Esophagus (tissue), 2 donors: ENCODE measurements at regions not wholly inside any gene's neighbourhood (a gene's known extent, or its start where the extent isn't known, plus 50 kb on each side); places are given as distances from the start of the nearest gene placed in this dataset.

Source experiments
- H3K27ac ChIP-seq, 2 donors: one replicate each; pipeline ENCODE4 v1.5.1; 2013; ENCODE audit warnings: low read depth in 2 of 2, mild to moderate bottlenecking in 2 of 2, inconsistent platforms in 1 of 2, low read length in 1 of 2, moderate library complexity in 1 of 2
- H3K27me3 ChIP-seq, 2 donors: one replicate each; pipeline ENCODE4 v1.6.1; 2013; ENCODE audit warnings: low read length in 2 of 2, control low read depth in 1 of 2, mild to moderate bottlenecking in 1 of 2; ENCODE audit not compliant: insufficient read depth in 2 of 2, control insufficient read depth in 1 of 2
- H3K36me3 ChIP-seq, 2 donors: one replicate each; pipeline ENCODE4 v1.6.1; 2013; ENCODE audit warnings: low read length in 1 of 2; ENCODE audit not compliant: control insufficient read depth in 2 of 2, insufficient read depth in 2 of 2
- H3K4me1 ChIP-seq, 2 donors: one replicate each; pipeline ENCODE4 v1.6.1; 2013; ENCODE audit warnings: low read length in 1 of 2; ENCODE audit not compliant: control insufficient read depth in 2 of 2, insufficient read depth in 2 of 2
- H3K4me3 ChIP-seq, 2 donors: one replicate each; pipeline ENCODE4 v1.5.1; 2013; ENCODE audit warnings: low read length in 2 of 2, mild to moderate bottlenecking in 2 of 2, low read depth in 1 of 2, moderate library complexity in 1 of 2
- H3K9me3 ChIP-seq, 2 donors: one replicate each; pipeline ENCODE4 v1.6.1; 2013; ENCODE audit warnings: mild to moderate bottlenecking in 2 of 2, low read depth in 1 of 2, low read length in 1 of 2, moderate library complexity in 1 of 2; ENCODE audit not compliant: control insufficient read depth in 2 of 2, insufficient read depth in 1 of 2
- WGBS, 2 donors: extraction: QIAGEN DNeasy Blood & Tissue Kit; methylation state at CpG; one replicate each; pipeline ENCODE4 v1.1.7; 2013; 5-methylcytosine and 5-hydroxymethylcytosine counted together
- donor health status: healthy with polysubstance abuse.
- donor health status: Bipolar disorder and iron deficiency.

DNA sequence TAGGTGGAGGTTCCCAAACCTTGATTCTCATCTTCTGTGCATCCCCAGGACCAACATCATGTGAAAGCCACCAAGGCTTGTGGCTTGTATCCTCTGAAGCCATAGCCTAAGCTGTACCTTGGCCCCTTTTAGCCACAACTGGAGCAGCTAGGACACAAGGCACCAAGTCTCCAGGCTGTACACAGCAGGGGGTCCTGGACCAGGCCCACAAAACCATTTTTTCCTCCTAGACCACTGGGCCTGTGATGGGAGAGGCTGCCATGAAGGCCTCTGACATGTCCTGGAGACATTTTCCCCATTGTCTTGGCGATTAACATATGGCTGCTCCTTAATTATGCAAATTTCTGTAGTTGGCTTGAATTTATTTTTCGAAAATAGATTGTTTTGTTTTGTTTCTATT is 114.8 kb upstream of the LAMA2 start:
- H3K36me3 ChIP-seq: no peaks in the 10 kb centered on the region
- 54 to 73% methylated on average over 2 of the region's 2 CpGs for WGBS, 2 donors
- no peaks in the 10 kb centered on the region for H3K4me1 ChIP-seq
- H3K27me3 ChIP-seq: no peaks in the 10 kb centered on the region
- H3K9me3 ChIP-seq: no peaks in the 10 kb centered on the region
- no peak overlapping the region for H3K27ac ChIP-seq
- H3K4me3 ChIP-seq: no peak overlapping the region

DNA sequence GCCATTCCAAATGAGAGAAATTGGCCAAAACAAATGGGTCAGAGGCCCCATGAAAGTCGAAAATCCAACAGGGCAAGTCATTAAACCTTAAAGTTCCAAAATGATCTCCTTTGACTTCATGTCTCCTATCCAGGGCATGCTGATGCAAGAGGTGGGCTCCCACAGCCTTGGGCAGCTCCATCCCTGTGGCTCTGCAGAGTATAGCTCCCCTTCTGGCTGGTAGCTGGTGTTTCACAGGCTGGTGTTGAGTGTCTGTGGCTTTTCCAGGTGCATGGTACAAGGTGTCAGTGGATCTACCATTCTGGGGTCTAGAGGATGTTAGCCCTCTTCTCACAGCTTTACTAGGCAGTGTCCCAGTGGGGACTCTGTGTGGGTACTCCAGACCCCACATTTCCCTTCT is 115.2 kb upstream of the LAMA2 start:
- H3K4me1 ChIP-seq: no peaks in the 10 kb centered on the region
- H3K27ac ChIP-seq: no peak overlapping the region
- H3K9me3 ChIP-seq: no peaks in the 10 kb centered on the region
- WGBS, 2 donors: 55 to 59% methylated on average over 1 of the region's 1 CpG
- no peaks in the 10 kb centered on the region for H3K27me3 ChIP-seq
- H3K36me3 ChIP-seq: no peaks in the 10 kb centered on the region
- H3K4me3 ChIP-seq: no peak overlapping the region

DNA sequence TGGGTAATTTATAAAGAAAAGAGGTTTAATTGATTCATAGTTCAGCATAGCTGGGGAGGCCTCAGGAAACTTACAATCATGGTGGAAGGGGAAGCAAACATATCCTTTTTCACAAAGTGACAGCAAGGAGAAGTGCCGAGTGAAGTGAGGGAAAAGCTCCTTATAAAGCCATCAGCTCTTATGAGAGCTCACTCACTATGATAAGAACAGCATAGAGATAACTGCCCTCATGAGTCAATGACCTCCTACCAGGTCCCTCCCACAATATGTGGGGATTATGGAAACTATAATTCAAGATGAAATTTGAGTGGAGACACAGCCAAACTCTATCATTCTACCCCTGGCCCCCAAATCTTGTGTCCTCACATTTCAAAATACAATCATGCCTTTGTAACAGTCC is 115.8 kb upstream of the LAMA2 start:
- WGBS, 2 donors: 69 to 77% methylated on average over 1 of the region's 1 CpG
- Histone ChIP-seq H3K4me1 (no peaks in the 10 kb centered on the region), H3K9me3 (no peaks in the 10 kb centered on the region), H3K27ac (no peak overlapping the region), H3K27me3 (no peaks in the 10 kb centered on the region), H3K4me3 (no peak overlapping the region), H3K36me3 (no peaks in the 10 kb centered on the region)

GRCh38 chr6:128763599-128764300 is 119.2 kb upstream of the LAMA2 start:
- 36 to 50% methylated on average over 2 of the region's 2 CpGs for WGBS, 2 donors
- no peaks in the 10 kb centered on the region for H3K4me1 ChIP-seq
- no peaks in the 10 kb centered on the region for H3K36me3 ChIP-seq
- H3K27me3 ChIP-seq: no peaks in the 10 kb centered on the region
- no peak overlapping the region for H3K4me3 ChIP-seq
- H3K27ac ChIP-seq: no peak overlapping the region
- H3K9me3 ChIP-seq: no peaks in the 10 kb centered on the region

GRCh38 chr6:128759901-128760300 is 123.0 kb upstream of the LAMA2 start:
- 86 to 88% methylated on average over 3 of the region's 3 CpGs for WGBS, 2 donors
- H3K36me3 ChIP-seq: no peaks in the 10 kb centered on the region
- no peaks in the 10 kb centered on the region for H3K4me1 ChIP-seq
- no peaks in the 10 kb centered on the region for H3K9me3 ChIP-seq
- no peaks in the 10 kb centered on the region for H3K27me3 ChIP-seq
- H3K27ac ChIP-seq: no peak overlapping the region
- no peak overlapping the region for H3K4me3 ChIP-seq

GRCh38 chr6:128759447-128759846 is 123.5 kb upstream of the LAMA2 start:
- Histone ChIP-seq H3K36me3 (no peaks in the 10 kb centered on the region), H3K4me1 (no peaks in the 10 kb centered on the region), H3K9me3 (no peaks in the 10 kb centered on the region), H3K4me3 (no peak overlapping the region), H3K27ac (no peak overlapping the region), H3K27me3 (no peaks in the 10 kb centered on the region)

- H3K4me3 ChIP-seq: no peak overlapping the region
- H3K4me1 ChIP-seq: no peaks in the 10 kb centered on the region
- H3K27me3 ChIP-seq: no peaks in the 10 kb centered on the region
- no peaks in the 10 kb centered on the region for H3K9me3 ChIP-seq
- no peaks in the 10 kb centered on the region for H3K36me3 ChIP-seq
- H3K27ac ChIP-seq: no peak overlapping the region
Measured at GRCh38 chr6:128757961-128758360, 125.0 kb upstream of the LAMA2 start.

DNA sequence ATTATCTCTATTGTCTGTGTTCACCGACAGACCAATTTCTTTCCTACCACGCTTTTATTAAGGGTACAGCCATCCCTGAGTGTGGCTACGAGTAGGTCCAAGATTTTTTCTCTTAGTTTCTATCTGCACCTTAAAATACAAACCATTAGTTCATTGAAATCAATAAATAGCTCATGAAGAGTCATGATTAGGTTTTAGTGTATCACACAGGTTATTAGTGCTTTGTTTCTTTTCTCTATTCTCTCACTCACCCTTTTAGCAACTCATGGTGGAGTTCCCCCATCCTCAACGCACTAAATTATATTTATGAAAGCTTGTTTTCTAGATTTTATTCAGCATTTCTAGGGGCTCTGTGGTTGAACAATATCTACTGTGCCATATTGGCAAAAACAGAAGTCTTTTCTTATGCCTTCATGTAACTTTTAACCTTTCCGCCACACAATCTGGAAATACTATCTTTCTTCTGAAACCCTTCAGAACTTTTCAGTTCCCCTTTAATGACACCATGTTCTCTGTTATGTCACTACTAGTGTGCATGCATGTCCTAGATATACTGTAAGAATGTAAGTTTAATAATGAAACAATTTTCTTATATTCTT is 128.2 kb upstream of the LAMA2 start:
- Histone ChIP-seq H3K4me1 (no peaks in the 10 kb centered on the region), H3K4me3 (no peak overlapping the region), H3K27ac (no peak overlapping the region), H3K36me3 (no peaks in the 10 kb centered on the region), H3K27me3 (no peaks in the 10 kb centered on the region), H3K9me3 (no peaks in the 10 kb centered on the region)
- 85 to 89% methylated on average over 5 of the region's 5 CpGs for WGBS, 2 donors

DNA sequence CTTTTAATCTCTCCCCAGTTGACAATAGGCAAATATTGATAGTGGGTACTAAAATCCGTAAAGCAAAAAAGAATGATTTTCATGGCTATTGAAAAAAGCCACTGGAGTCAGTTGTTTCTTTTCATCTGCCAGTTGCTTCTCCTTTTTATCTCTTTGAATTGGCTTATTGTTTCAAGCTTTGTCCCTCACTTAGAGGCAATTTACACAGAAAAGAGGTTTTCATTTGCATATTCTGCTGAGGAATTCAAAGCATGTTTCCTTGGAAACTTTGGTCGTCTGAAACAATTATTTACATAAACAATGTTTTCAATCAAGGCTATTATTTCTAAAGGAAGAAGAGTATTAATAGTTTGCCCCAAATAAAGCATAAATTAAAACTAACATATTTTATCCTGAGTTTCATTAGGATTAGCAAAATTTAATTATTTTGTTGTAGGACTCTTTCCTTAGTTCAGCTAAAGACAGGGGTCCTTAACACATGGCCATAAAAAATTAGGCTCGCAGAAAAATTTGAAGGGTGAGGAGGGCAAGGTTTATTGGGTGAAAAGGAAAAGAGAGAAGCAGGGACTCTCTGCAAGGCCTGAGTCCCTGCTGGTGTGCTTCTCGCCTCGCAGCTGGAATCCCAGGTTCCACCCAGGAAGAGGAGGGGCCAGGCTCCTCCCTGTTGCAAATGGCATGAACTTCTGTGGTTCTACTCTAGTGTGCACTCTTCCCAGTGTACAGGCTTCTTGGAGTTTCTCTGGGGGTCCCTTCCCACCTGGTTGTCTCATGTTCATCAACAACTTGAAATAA is 138.8 kb upstream of the LAMA2 start:
- 69% methylated on average over 5 of the region's 5 CpGs for WGBS, 2 donors

More for the DNA sequence above, 138.8 kb upstream of the LAMA2 start:
- Histone ChIP-seq H3K4me1 (no peaks in the 10 kb centered on the region), H3K36me3 (no peaks in the 10 kb centered on the region), H3K27me3 (no peaks in the 10 kb centered on the region), H3K9me3 (no peaks in the 10 kb centered on the region), H3K4me3 (no peak overlapping the region), H3K27ac (no peak overlapping the region)
